CD14-positive monocyte (primary cell): ENCODE measurements at regions not wholly inside any gene's neighbourhood (a gene's known extent, or its start where the extent isn't known, plus 50 kb on each side); places are given as distances from the start of the nearest gene placed in this dataset.

Experiments used
- DNase-seq, 3 donors: peaks; one replicate each; pipeline ENCODE4 v3.0.0-alpha.2; 2011 to 2022
- H2AFZ ChIP-seq: 2 replicates; pipeline ENCODE4 v1.6.0; 2012; ENCODE audit warnings: mild to moderate bottlenecking, low read depth, low read length, inconsistent platforms; ENCODE audit not compliant: insufficient read depth, poor library complexity, severe bottlenecking
- H3K27ac ChIP-seq, 2 donors: 1 replicate in 1 of 2; 2 replicates in 1 of 2; pipeline ENCODE4 v1.5.1; 2012 to 2013; ENCODE audit warnings: low read length in 2 of 2, control low read depth in 1 of 2, inconsistent platforms in 1 of 2, low read depth in 1 of 2, mild to moderate bottlenecking in 1 of 2
- H3K27me3 ChIP-seq, 2 donors: one replicate each; pipeline versions ENCODE4 v1.6.0 to v1.6.1; 2011 to 2013; ENCODE audit warnings: low read length in 2 of 2; ENCODE audit not compliant: control insufficient read depth in 2 of 2, insufficient read depth in 2 of 2
- H3K36me3 ChIP-seq, 2 donors: replicated peaks in 1 of 2; 1 replicate in 1 of 2; 2 replicates in 1 of 2; pipeline versions ENCODE4 v1.5.1 to v1.6.1; 2012 to 2013; ENCODE audit warnings: low read length in 2 of 2, control low read depth in 1 of 2, inconsistent platforms in 1 of 2, mild to moderate bottlenecking in 1 of 2; ENCODE audit not compliant: insufficient read depth in 2 of 2, control insufficient read depth in 1 of 2
- H3K4me1 ChIP-seq, 2 donors: 1 replicate in 1 of 2; 2 replicates in 1 of 2; pipeline versions ENCODE4 v1.5.1 to v1.6.1; 2012 to 2013; ENCODE audit warnings: low read length in 2 of 2, control low read depth in 1 of 2, inconsistent platforms in 1 of 2, mild to moderate bottlenecking in 1 of 2, moderate library complexity in 1 of 2; ENCODE audit not compliant: insufficient read depth in 2 of 2, control insufficient read depth in 1 of 2
- H3K4me2 ChIP-seq: replicated peaks from 2 replicates; pipeline ENCODE3; 2012; ENCODE audit warnings: low read length, moderate library complexity, mild to moderate bottlenecking; ENCODE audit not compliant: poor library complexity, severe bottlenecking; ENCODE audit errors: extremely low read depth
- H3K4me3 ChIP-seq, 3 experiments: fragments of 200-600 bp in 1 of 3; sonication (generic) in 1 of 3; replicated peaks in 1 of 3; 1 replicate in 2 of 3; 2 replicates in 1 of 3; pipeline ENCODE4 v1.5.1; 2011 to 2013; ENCODE audit warnings: low read length in 3 of 3, mild to moderate bottlenecking in 3 of 3, control low read depth in 2 of 3, low read depth in 2 of 3, inconsistent platforms in 1 of 3, moderate library complexity in 1 of 3
- H3K79me2 ChIP-seq: 2 replicates; pipeline ENCODE4 v1.6.0; 2012; ENCODE audit warnings: mild to moderate bottlenecking, control low read depth, inconsistent platforms, low read length, moderate library complexity; ENCODE audit not compliant: insufficient read depth
- H3K9ac ChIP-seq: 2 replicates; pipeline ENCODE4 v1.6.0; 2017; ENCODE audit warnings: low read length, mild to moderate bottlenecking; ENCODE audit not compliant: insufficient read depth, poor library complexity, severe bottlenecking
- H3K9me3 ChIP-seq, 2 donors: replicated peaks in 1 of 2; 1 replicate in 1 of 2; 2 replicates in 1 of 2; pipeline versions ENCODE4 v1.5.1 to v1.6.1; 2012 to 2013; ENCODE audit warnings: low read length in 2 of 2, control low read depth in 1 of 2; ENCODE audit not compliant: control insufficient read depth in 1 of 2, insufficient read depth in 1 of 2
- H4K20me1 ChIP-seq: 2 replicates; pipeline ENCODE4 v1.6.0; 2012; ENCODE audit warnings: mild to moderate bottlenecking, low read length, control low read depth, moderate library complexity; ENCODE audit not compliant: insufficient read depth
- H3K27ac Mint-ChIP-seq, 7 donors: one replicate each; pipeline ENCODE4 v1.8.0; 2020; ENCODE audit warnings: mild to moderate bottlenecking in 7 of 7, mixed read lengths in 7 of 7, moderate library complexity in 6 of 7, inconsistent platforms in 2 of 7
- H3K27me3 Mint-ChIP-seq, 3 donors: one replicate each; pipeline ENCODE4 v1.8.0; 2021 to 2022; ENCODE audit warnings: low read depth in 3 of 3, mild to moderate bottlenecking in 3 of 3, mixed read lengths in 3 of 3, moderate library complexity in 3 of 3, inconsistent platforms in 1 of 3
- H3K36me3 Mint-ChIP-seq, 2 donors: one replicate each; pipeline ENCODE4 v1.8.0; 2020; ENCODE audit warnings: mixed read lengths in 2 of 2, inconsistent platforms in 1 of 2, mild to moderate bottlenecking in 1 of 2
- H3K4me1 Mint-ChIP-seq: one replicate; pipeline ENCODE4 v1.8.0; 2020; ENCODE audit warnings: mild to moderate bottlenecking, mixed read lengths
- H3K4me3 Mint-ChIP-seq, 2 donors: one replicate each; pipeline ENCODE4 v1.8.0; 2020; ENCODE audit warnings: mild to moderate bottlenecking in 2 of 2, mixed read lengths in 2 of 2, moderate library complexity in 1 of 2
- H3K9me3 Mint-ChIP-seq, 7 donors: one replicate each; pipeline ENCODE4 v1.8.0; 2020 to 2022; ENCODE audit warnings: mixed read lengths in 7 of 7, mild to moderate bottlenecking in 6 of 7, moderate library complexity in 6 of 7, inconsistent platforms in 2 of 7
- WGBS: methylation state at CpG from one replicate; pipeline ENCODE4 v1.1.5; 2013; ENCODE audit warnings: missing lambda C conversion rate; ENCODE audit not compliant: insufficient coverage; 5-methylcytosine and 5-hydroxymethylcytosine counted together
- intact Hi-C, 2 donors: fragments of 100-400 bp; cut with micrococcal nuclease; formaldehyde crosslinking; loops; one replicate each; pipeline versions ENCODE4 v1.15.0 to v1.15.1; 2023
- TF ChIP-seq, protein P1 (sequence below): fragments of 200-600 bp; IDR thresholded peaks from one replicate; pipeline ENCODE4 v1.8.0; 2022; ENCODE audit warnings: antibody characterized with exemption, mild to moderate bottlenecking

DNA sequence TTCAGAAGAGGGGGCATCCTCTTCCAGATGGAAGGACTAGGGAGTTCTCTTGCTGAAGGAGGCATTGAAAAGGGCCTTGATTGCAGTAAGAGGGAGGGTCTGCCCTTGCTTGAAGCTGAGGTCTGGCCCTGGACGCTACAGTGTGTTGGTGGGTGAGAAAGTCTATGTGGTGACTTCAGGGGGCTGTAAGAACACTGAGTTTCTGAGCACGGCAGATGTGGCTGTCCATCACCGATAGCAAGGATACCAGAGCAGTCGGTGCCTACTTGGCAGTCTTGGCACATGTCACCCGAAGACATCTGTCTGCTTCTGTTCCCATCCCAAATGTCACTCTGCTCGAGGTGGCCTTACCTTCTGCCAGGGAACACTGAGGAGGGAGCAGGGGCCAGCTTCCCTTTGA is 631.1 kb upstream of the CFAP20DC start:
- Mint-ChIP-seq H3K9me3 (peaks cover 0 to 5% (median 0%) of the 10 kb centered on the region in 7 donors), H3K36me3 (no peaks in the 10 kb centered on the region), H3K27me3 (no peaks in the 10 kb centered on the region), H3K4me3 (no peak overlapping the region), H3K27ac (no peak overlapping the region), H3K4me1 (no peaks in the 10 kb centered on the region)
- intact Hi-C loops, result no loop called here
- no peak for DNase-seq
- Histone ChIP-seq H3K27ac (no peak overlapping the region), H3K9ac (no peak overlapping the region), H3K27me3 (no peaks in the 10 kb centered on the region), H3K36me3 (no peaks in the 10 kb centered on the region), H3K4me2 (no peak overlapping the region), H3K79me2 (no peaks in the 10 kb centered on the region), H3K4me3 (no peak overlapping the region), H4K20me1 (no peaks in the 10 kb centered on the region), H3K9me3 (no peaks in the 10 kb centered on the region), H2AFZ (no peak overlapping the region), H3K4me1 (no peaks in the 10 kb centered on the region)
- WGBS, result 96% methylated on average over 5 of the region's 6 CpGs
- TF ChIP-seq, protein P1, sequence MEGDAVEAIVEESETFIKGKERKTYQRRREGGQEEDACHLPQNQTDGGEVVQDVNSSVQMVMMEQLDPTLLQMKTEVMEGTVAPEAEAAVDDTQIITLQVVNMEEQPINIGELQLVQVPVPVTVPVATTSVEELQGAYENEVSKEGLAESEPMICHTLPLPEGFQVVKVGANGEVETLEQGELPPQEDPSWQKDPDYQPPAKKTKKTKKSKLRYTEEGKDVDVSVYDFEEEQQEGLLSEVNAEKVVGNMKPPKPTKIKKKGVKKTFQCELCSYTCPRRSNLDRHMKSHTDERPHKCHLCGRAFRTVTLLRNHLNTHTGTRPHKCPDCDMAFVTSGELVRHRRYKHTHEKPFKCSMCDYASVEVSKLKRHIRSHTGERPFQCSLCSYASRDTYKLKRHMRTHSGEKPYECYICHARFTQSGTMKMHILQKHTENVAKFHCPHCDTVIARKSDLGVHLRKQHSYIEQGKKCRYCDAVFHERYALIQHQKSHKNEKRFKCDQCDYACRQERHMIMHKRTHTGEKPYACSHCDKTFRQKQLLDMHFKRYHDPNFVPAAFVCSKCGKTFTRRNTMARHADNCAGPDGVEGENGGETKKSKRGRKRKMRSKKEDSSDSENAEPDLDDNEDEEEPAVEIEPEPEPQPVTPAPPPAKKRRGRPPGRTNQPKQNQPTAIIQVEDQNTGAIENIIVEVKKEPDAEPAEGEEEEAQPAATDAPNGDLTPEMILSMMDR, result no peak

DNA sequence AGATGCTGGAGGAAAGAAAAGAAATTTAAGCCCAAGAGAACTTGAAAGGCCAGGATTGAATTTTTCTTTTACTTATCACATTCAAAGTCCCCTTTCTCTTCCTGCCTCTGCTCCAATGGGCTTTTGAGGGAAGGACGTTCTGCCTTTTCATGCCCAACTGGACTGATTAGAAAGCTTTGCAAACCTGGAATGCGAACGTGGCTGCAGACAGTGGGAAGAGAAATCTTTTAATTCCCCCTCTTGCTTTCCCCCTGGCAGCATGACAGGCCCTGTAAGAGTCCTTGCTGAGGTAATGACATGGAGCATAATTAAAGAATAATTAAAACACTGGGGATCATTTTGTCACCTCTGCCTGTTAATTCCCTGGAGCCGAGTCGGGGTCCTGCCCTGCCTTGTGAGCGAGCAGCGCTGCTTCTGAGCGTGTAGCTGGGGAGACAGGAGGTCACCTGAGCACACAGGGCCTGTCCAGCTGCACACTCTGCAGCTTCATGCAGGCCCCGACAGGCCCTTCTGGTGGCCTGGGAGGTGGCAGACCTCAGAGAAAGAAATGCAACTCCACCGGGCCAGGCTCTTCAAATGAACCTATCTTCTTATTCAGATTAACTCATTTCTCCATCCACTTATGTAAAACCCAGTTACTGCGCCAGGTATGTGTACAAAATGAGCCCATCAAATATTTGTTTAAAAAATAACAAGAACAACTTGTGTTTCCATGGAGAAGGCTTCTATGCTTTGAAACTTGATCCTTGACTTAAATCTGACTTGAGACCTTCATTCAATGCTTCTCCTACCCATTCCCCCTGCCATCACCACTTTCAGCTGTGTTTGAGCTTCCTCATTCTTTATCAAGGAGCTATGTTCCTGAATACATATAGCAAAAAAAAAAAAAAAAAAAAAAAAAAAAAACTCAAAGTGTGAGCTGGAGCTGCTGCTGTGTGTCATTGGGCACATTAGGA is 628.2 kb upstream of the CFAP20DC start:
- H3K4me2 ChIP-seq, result no peak overlapping the region
- H3K9ac ChIP-seq, result no peak overlapping the region
- Mint-ChIP-seq H3K27me3 (no peaks in the 10 kb centered on the region), H3K4me3 (no peak overlapping the region), H3K27ac (no peak overlapping the region), H3K4me1 (no peaks in the 10 kb centered on the region), H3K36me3 (no peaks in the 10 kb centered on the region), H3K9me3 (peaks cover 0 to 3% (median 0%) of the 10 kb centered on the region in 7 donors)
- no peaks in the 10 kb centered on the region for H4K20me1 ChIP-seq
- no peaks in the 10 kb centered on the region for H3K79me2 ChIP-seq
- H3K4me3 ChIP-seq, result no peak overlapping the region
- no peak overlapping the region for H2AFZ ChIP-seq
- no peak for DNase-seq
- no peaks in the 10 kb centered on the region for H3K4me1 ChIP-seq
- H3K36me3 ChIP-seq, result no peaks in the 10 kb centered on the region
- no peak overlapping the region for H3K27ac ChIP-seq
- no peaks in the 10 kb centered on the region for H3K27me3 ChIP-seq
- H3K9me3 ChIP-seq, result no peaks in the 10 kb centered on the region
- 94% methylated on average over 7 of the region's 11 CpGs for WGBS
- TF ChIP-seq, protein P1, result no peak
- intact Hi-C loops, result no loop called here
